Liver (tissue), 8 donors: ENCODE measurements at regions not wholly inside any gene's neighbourhood (a gene's known extent, or its start where the extent isn't known, plus 50 kb on each side); places are given as distances from the start of the nearest gene placed in this dataset.

ENCODE experiments used
- DNase-seq: peaks from one replicate; pipeline ENCODE4 v3.0.0-alpha.2; 2017; ENCODE audit warnings: low spot score
- H3K27ac ChIP-seq, 2 donors: one replicate each; pipeline ENCODE4 v1.7.0; 2013; ENCODE audit warnings: inconsistent platforms in 2 of 2, low read length in 2 of 2, control low read depth in 1 of 2, low read depth in 1 of 2, mild to moderate bottlenecking in 1 of 2
- H3K27me3 ChIP-seq, 4 donors: one replicate each; pipeline versions ENCODE4 v1.6.1 to v1.7.0; 2013; ENCODE audit warnings: low read length in 3 of 4, inconsistent platforms in 1 of 4, mild to moderate bottlenecking in 1 of 4, moderate library complexity in 1 of 4; ENCODE audit not compliant: control insufficient read depth in 4 of 4, insufficient read depth in 4 of 4
- H3K36me3 ChIP-seq, 4 donors: one replicate each; pipeline versions ENCODE4 v1.6.1 to v1.7.0; 2013; ENCODE audit warnings: low read length in 3 of 4, mild to moderate bottlenecking in 3 of 4, low read depth in 1 of 4, moderate library complexity in 1 of 4; ENCODE audit not compliant: control insufficient read depth in 4 of 4, insufficient read depth in 3 of 4
- H3K4me1 ChIP-seq, 4 donors: one replicate each; pipeline versions ENCODE4 v1.6.1 to v1.7.0; 2013; ENCODE audit warnings: low read length in 3 of 4, mild to moderate bottlenecking in 3 of 4, moderate library complexity in 1 of 4; ENCODE audit not compliant: control insufficient read depth in 4 of 4, insufficient read depth in 4 of 4
- H3K4me3 ChIP-seq, 3 donors: one replicate each; pipeline versions ENCODE4 v1.6.1 to v1.7.0; 2013; ENCODE audit warnings: low read length in 3 of 3, control low read depth in 1 of 3, low read depth in 1 of 3, mild to moderate bottlenecking in 1 of 3
- H3K9ac ChIP-seq, 2 donors: one replicate each; pipeline ENCODE4 v1.7.0; 2013; ENCODE audit warnings: low read length in 2 of 2, mild to moderate bottlenecking in 2 of 2, moderate library complexity in 2 of 2, control low read depth in 1 of 2, low read depth in 1 of 2
- H3K9me3 ChIP-seq, 4 donors: one replicate each; pipeline versions ENCODE4 v1.6.1 to v1.7.0; 2013; ENCODE audit warnings: low read length in 3 of 4; ENCODE audit not compliant: control insufficient read depth in 4 of 4
- ATF3 ChIP-seq: IDR thresholded peaks from 2 replicates; pipeline ENCODE4 v1.6.1; 2016; ENCODE audit warnings: antibody characterized with exemption
- CTCF ChIP-seq: fragments of 150-350 bp; IDR thresholded peaks from 2 replicates; pipeline ENCODE4 v1.5.1; 2017; ENCODE audit warnings: improper control_type of control experiment, low read depth, low read length; ENCODE audit not compliant: missing input control
- EGR1 ChIP-seq, 2 donors: IDR thresholded peaks; 2 replicates each; pipeline ENCODE4 v1.6.1; 2016 to 2018; ENCODE audit warnings: antibody characterized with exemption in 2 of 2, low read depth in 2 of 2
- FOXA1 ChIP-seq: IDR thresholded peaks from 2 replicates; pipeline ENCODE4 v1.6.1; 2016; ENCODE audit warnings: antibody characterized with exemption
- FOXA2 ChIP-seq: IDR thresholded peaks from 2 replicates; pipeline ENCODE4 v1.6.1; 2016; ENCODE audit warnings: antibody characterized with exemption
- GABPA ChIP-seq, 2 donors: IDR thresholded peaks in 1 of 2; conservative IDR thresholded peaks in 1 of 2; 2 replicates each; pipeline ENCODE4 v1.6.1; 2016; ENCODE audit warnings: antibody characterized with exemption in 2 of 2, mild to moderate bottlenecking in 1 of 2, moderate library complexity in 1 of 2
- HNF4A ChIP-seq, 2 donors: conservative IDR thresholded peaks; 2 replicates each; pipeline ENCODE4 v1.6.1; 2016; ENCODE audit warnings: antibody characterized with exemption in 2 of 2, mild to moderate bottlenecking in 2 of 2
- HNF4G ChIP-seq: IDR thresholded peaks from 2 replicates; pipeline ENCODE4 v1.6.1; 2016; ENCODE audit warnings: antibody characterized with exemption
- JUND ChIP-seq, 2 donors: IDR thresholded peaks; 2 replicates each; pipeline ENCODE4 v1.6.1; 2016; ENCODE audit warnings: antibody characterized with exemption in 2 of 2
- NR2F2 ChIP-seq: IDR thresholded peaks from 2 replicates; pipeline ENCODE4 v1.6.1; 2016; ENCODE audit warnings: antibody characterized with exemption
- RAD21 ChIP-seq, 2 donors: IDR thresholded peaks; 2 replicates each; pipeline ENCODE4 v1.6.1; 2016; ENCODE audit warnings: antibody characterized with exemption in 2 of 2, mild to moderate bottlenecking in 2 of 2
- RXRA ChIP-seq, 2 donors: IDR thresholded peaks; 2 replicates each; pipeline ENCODE4 v1.6.1; 2017 to 2018; ENCODE audit warnings: antibody characterized with exemption in 2 of 2, mild to moderate bottlenecking in 1 of 2
- TAF1 ChIP-seq: conservative IDR thresholded peaks from 2 replicates; pipeline ENCODE4 v1.6.1; 2016; ENCODE audit warnings: antibody characterized with exemption, mild to moderate bottlenecking
- YY1 ChIP-seq: IDR thresholded peaks from 2 replicates; pipeline ENCODE4 v1.6.1; 2016; ENCODE audit warnings: antibody characterized with exemption, mild to moderate bottlenecking
- ZBTB33 ChIP-seq: IDR thresholded peaks from 2 replicates; pipeline ENCODE4 v1.6.1; 2016; ENCODE audit warnings: antibody characterized with exemption
- WGBS: extraction: QIAGEN DNeasy Blood & Tissue Kit; methylation state at CpG from one replicate; pipeline ENCODE4 v1.1.7; 2013; 5-methylcytosine and 5-hydroxymethylcytosine counted together
- donor health status: healthy.
- donor health status: healthy.
- donor health status: healthy.
- donor health status: healthy.
- donor health status: healthy.

GRCh38 chr1:198943484-198944187, 304.8 kb downstream of the PTPRC start:
- H3K27ac ChIP-seq = no peak overlapping the region
- no peak for TF ChIP-seq HNF4A (conservative IDR thresholded peaks at IDR 0.05)
- no peak for TF ChIP-seq RXRA (IDR thresholded peaks at IDR 0.05)
- H3K4me1 ChIP-seq = no peaks in the 10 kb centered on the region
- no peak for DNase-seq
- H3K4me3 ChIP-seq = no peak overlapping the region
- no peaks in the 10 kb centered on the region for H3K27me3 ChIP-seq
- no peaks in the 10 kb centered on the region for H3K9me3 ChIP-seq
- H3K9ac ChIP-seq = no peak overlapping the region
- 82% methylated on average over 3 of the region's 3 CpGs for WGBS
- H3K36me3 ChIP-seq = no peaks in the 10 kb centered on the region

- H3K36me3 ChIP-seq = no peaks in the 10 kb centered on the region
- 73% methylated on average over 1 of the region's 1 CpG for WGBS
- H3K4me3 ChIP-seq = no peak overlapping the region
- no peak for DNase-seq
- H3K27ac ChIP-seq = no peak overlapping the region
- H3K9me3 ChIP-seq = peaks cover 0 to 2% (median 0%) of the 10 kb centered on the region in 4 donors
- H3K27me3 ChIP-seq = no peaks in the 10 kb centered on the region
- TF ChIP-seq HNF4A (conservative IDR thresholded peaks at IDR 0.05) (no peak), CTCF (no peak), NR2F2 (no peak), RAD21 (IDR thresholded peaks at IDR 0.05) (no peak), HNF4G (no peak)
- no peaks in the 10 kb centered on the region for H3K4me1 ChIP-seq
- no peak overlapping the region for H3K9ac ChIP-seq
These were observed 308.6 kb downstream of the PTPRC start for GRCh38 chr1:198947456-198947855.

GRCh38 chr1:198948895-198949659, 310.2 kb downstream of the PTPRC start:
- no peaks in the 10 kb centered on the region for H3K36me3 ChIP-seq
- H3K4me1 ChIP-seq = no peaks in the 10 kb centered on the region
- TF ChIP-seq GABPA (IDR thresholded peaks at IDR 0.05 in 1 of 2, conservative IDR thresholded peaks at IDR 0.05 in 1 of 2) (no peak), HNF4A (conservative IDR thresholded peaks at IDR 0.05) (no peak), ATF3 (no peak), EGR1 (IDR thresholded peaks at IDR 0.05; ENCODE audit: low read depth in 2 of 2) (no peak), JUND (IDR thresholded peaks at IDR 0.05) (no peak), HNF4G (no peak), YY1 (no peak), FOXA2 (no peak), ZBTB33 (no peak), RAD21 (IDR thresholded peaks at IDR 0.05) (no peak), FOXA1 (no peak), TAF1 (no peak)
- no peak overlapping the region for H3K27ac ChIP-seq
- no peaks in the 10 kb centered on the region for H3K27me3 ChIP-seq
- peaks cover 0 to 2% (median 0%) of the 10 kb centered on the region in 4 donors for H3K9me3 ChIP-seq
- 94% methylated on average over 28 of the region's 28 CpGs for WGBS
- no peak overlapping the region for H3K9ac ChIP-seq
- no peak for DNase-seq
- H3K4me3 ChIP-seq = no peak overlapping the region
